HEK293T (cell line): ENCODE measurements at regions not wholly inside any gene's neighbourhood (a gene's known extent, or its start where the extent isn't known, plus 50 kb on each side); places are given as distances from the start of the nearest gene placed in this dataset.

Experiments
- BHLHE40 ChIP-seq: fragments of 450-650 bp; IDR thresholded peaks from 2 replicates; pipeline ENCODE4 v1.6.1; 2016; ENCODE audit warnings: mild to moderate bottlenecking, moderate library complexity, borderline replicate concordance
- ELF4 ChIP-seq: fragments of 450-650 bp; IDR thresholded peaks from 2 replicates; pipeline ENCODE4 v1.6.1; 2017; ENCODE audit warnings: antibody characterized with exemption
- FOXK2 ChIP-seq: fragments of 450-650 bp; IDR thresholded peaks from 2 replicates; pipeline ENCODE4 v1.6.1; 2016; ENCODE audit warnings: mild to moderate bottlenecking
- FOXM1 ChIP-seq: fragments of 450-650 bp; IDR thresholded peaks from 2 replicates; pipeline ENCODE4 v1.6.1; 2017; ENCODE audit warnings: mild to moderate bottlenecking, borderline replicate concordance
- LEF1 ChIP-seq: fragments of 450-650 bp; IDR thresholded peaks from 2 replicates; pipeline ENCODE4 v1.6.1; 2017; ENCODE audit warnings: mild to moderate bottlenecking, borderline replicate concordance
- PKNOX1 ChIP-seq: fragments of 450-650 bp; IDR thresholded peaks from 2 replicates; pipeline ENCODE4 v1.6.1; 2016
- SP1 ChIP-seq: fragments of 450-650 bp; IDR thresholded peaks from 2 replicates; pipeline ENCODE4 v1.6.1; 2017
- TARDBP ChIP-seq: fragments of 450-650 bp; IDR thresholded peaks from 2 replicates; pipeline ENCODE4 v1.6.1; 2016

- TF ChIP-seq ELF4, result no peak
- TF ChIP-seq FOXM1, result no peak
- no peak for TF ChIP-seq BHLHE40
- TF ChIP-seq LEF1, result no peak
- no peak for TF ChIP-seq TARDBP
- no peak for TF ChIP-seq SP1
- no peak for TF ChIP-seq PKNOX1
- TF ChIP-seq FOXK2, result no peak
Observed at GRCh38 chr18:42392416-42392815, 437.4 kb downstream of the PIK3C3 start.
